GM13976 (cell line): ENCODE measurements at regions not wholly inside any gene's neighbourhood (a gene's known extent, or its start where the extent isn't known, plus 50 kb on each side); places are given as distances from the start of the nearest gene placed in this dataset.

Experiments used
- DNase-seq: peaks from one replicate; pipeline ENCODE4 v3.0.0; 2012; ENCODE audit warnings: low spot score
- CTCF ChIP-seq: IDR thresholded peaks from 2 replicates; pipeline ENCODE4 v1.5.1; 2012; ENCODE audit warnings: borderline replicate concordance, mild to moderate bottlenecking; ENCODE audit not compliant: insufficient read depth; ENCODE audit errors: extremely low read depth, missing control alignments, control extremely low read depth
- in situ Hi-C: fragments of 300-500 bp; cut with MboI; formaldehyde crosslinking; loops from one replicate; pipeline ENCODE4 v1.12.0; 2022; ENCODE audit warnings: low sequenced_read_pairs, mixed read lengths, inconsistent platforms; ENCODE audit not compliant: unreplicated experiment

GRCh38 chr13:53170910-53171309, 142.3 kb downstream of the OLFM4 start:
- in situ Hi-C loops = no loop called here

DNA sequence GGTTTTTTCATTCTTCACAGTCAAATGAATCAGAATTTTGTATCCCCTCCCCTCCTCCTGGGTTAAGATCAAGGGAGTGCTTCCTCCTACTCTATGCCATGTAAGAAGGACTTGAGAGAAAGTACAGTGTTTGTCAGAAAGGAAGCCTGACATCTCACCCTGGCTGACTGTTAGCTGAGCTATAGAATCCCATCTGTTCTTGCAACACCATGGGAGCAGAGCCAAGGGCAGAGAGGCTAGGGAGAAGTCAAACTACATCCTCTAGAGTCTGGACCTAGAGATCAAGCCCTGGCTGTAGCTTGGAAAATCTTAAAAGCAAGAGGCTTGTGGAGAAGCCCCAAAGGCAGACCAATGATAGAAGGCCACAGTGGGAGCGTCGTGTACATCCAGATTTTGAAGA, 145.9 kb downstream of the OLFM4 start:
- TF ChIP-seq CTCF = no peak
- in situ Hi-C loops = no loop called here
- no peak for DNase-seq

More at GRCh38 chr13:53170910-53171309, 142.3 kb downstream of the OLFM4 start:
- DNase-seq = no peak
- TF ChIP-seq CTCF = no peak

DNA sequence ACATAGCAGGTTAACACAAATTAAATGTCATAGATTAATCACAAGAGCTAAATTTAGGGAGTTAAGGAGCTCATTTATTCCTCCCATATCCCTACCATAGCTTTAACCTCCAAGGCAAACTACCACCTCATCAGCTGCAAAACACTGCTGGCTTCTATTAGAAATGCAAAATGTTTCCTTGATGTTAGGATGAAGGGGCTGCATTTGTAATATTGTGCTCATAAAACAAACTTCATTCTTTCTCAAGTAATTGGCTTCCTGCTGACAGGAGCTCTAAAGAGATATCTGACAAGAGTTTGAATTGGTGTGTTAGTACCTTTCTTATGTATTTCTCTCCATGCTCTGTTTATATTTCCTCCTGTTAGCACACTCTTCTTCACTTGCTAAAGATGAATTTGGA, 152.1 kb downstream of the OLFM4 start:
- in situ Hi-C loops = no loop called here
- no peak for TF ChIP-seq CTCF
- DNase-seq = no peak

GRCh38 chr13:53182724-53183123, 154.1 kb downstream of the OLFM4 start:
- in situ Hi-C loops = no loop called here
- no peak for DNase-seq
- TF ChIP-seq CTCF = no peak

GRCh38 chr13:53188120-53188519, 159.5 kb downstream of the OLFM4 start:
- no peak for TF ChIP-seq CTCF
- in situ Hi-C loops = no loop called here
- no peak for DNase-seq

- no peak for TF ChIP-seq CTCF
- DNase-seq = no peak
Observed at GRCh38 chr13:53189162-53189561, 160.5 kb downstream of the OLFM4 start.

DNA sequence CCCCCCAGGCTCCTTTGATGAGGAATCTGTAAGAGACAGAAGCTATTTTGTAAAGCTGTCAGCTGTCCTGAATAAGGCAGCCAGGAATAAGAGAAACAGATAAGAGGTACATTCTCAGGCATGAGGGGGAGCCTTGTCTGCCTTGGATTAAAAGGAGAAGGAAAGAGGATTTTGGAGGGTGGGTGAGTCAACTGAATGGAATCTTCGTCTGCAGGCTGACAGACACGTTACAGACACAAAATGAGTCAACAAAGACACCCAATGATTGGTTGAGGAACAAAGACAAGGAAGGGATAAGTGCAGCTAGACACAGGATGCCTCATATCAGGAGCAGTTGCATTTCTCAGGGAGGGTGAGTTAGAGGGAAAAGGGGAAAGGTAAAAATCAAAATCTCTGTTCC, 162.5 kb downstream of the OLFM4 start:
- no peak for TF ChIP-seq CTCF
- in situ Hi-C loops = no loop called here
- no peak for DNase-seq

More at GRCh38 chr13:53189162-53189561, 160.5 kb downstream of the OLFM4 start:
- in situ Hi-C loops = no loop called here
